ENCODE measurements at regions not wholly inside any gene's neighbourhood (a gene's known extent, or its start where the extent isn't known, plus 50 kb on each side); places are given as distances from the start of the nearest gene placed in this dataset.
A peak's percentile ranks its signal among the peaks of the same experiment; 100 is the strongest.

DNA sequence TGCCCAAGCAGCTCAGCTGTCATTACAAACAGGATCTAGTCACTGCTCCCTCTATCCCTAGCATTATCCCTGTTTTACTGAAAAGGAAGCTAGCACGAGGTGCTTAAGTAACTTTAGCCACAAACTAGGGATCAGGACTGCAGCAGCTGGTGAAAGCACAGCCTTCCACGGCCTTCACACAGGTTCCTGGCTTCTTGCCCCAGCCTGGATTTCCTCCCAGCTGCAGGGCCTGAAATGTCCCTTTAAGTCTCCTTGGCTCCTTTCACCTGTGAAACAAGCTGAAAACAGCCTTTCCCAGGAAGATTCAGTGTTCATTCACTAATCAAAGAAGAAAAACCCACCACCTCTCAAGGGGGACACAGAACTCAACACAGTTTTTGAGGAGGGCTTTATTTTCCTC is 754.5 kb downstream of the DIAPH3 start:
- TF ChIP-seq TCF7 (CRISPR knock-in tag; IDR thresholded peaks at IDR 0.05; ENCODE audit: low read depth) (no peak), ESRRA (CRISPR knock-in tag; IDR thresholded peaks at IDR 0.05; ENCODE audit: borderline replicate concordance) (no peak), FOXJ3 (CRISPR knock-in tag; IDR thresholded peaks at IDR 0.05; ENCODE audit: borderline replicate concordance) (no peak), NR3C1 (CRISPR knock-in tag; conservative IDR thresholded peaks at IDR 0.05; ENCODE audit: low read depth) (no peak), ZNF263 (CRISPR knock-in tag; IDR thresholded peaks at IDR 0.05; ENCODE audit: low read depth) (no peak)
- TF ChIP-seq, protein P1, sequence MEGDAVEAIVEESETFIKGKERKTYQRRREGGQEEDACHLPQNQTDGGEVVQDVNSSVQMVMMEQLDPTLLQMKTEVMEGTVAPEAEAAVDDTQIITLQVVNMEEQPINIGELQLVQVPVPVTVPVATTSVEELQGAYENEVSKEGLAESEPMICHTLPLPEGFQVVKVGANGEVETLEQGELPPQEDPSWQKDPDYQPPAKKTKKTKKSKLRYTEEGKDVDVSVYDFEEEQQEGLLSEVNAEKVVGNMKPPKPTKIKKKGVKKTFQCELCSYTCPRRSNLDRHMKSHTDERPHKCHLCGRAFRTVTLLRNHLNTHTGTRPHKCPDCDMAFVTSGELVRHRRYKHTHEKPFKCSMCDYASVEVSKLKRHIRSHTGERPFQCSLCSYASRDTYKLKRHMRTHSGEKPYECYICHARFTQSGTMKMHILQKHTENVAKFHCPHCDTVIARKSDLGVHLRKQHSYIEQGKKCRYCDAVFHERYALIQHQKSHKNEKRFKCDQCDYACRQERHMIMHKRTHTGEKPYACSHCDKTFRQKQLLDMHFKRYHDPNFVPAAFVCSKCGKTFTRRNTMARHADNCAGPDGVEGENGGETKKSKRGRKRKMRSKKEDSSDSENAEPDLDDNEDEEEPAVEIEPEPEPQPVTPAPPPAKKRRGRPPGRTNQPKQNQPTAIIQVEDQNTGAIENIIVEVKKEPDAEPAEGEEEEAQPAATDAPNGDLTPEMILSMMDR (IDR thresholded peaks at IDR 0.05), result no peak
- TF ChIP-seq, protein P2, sequence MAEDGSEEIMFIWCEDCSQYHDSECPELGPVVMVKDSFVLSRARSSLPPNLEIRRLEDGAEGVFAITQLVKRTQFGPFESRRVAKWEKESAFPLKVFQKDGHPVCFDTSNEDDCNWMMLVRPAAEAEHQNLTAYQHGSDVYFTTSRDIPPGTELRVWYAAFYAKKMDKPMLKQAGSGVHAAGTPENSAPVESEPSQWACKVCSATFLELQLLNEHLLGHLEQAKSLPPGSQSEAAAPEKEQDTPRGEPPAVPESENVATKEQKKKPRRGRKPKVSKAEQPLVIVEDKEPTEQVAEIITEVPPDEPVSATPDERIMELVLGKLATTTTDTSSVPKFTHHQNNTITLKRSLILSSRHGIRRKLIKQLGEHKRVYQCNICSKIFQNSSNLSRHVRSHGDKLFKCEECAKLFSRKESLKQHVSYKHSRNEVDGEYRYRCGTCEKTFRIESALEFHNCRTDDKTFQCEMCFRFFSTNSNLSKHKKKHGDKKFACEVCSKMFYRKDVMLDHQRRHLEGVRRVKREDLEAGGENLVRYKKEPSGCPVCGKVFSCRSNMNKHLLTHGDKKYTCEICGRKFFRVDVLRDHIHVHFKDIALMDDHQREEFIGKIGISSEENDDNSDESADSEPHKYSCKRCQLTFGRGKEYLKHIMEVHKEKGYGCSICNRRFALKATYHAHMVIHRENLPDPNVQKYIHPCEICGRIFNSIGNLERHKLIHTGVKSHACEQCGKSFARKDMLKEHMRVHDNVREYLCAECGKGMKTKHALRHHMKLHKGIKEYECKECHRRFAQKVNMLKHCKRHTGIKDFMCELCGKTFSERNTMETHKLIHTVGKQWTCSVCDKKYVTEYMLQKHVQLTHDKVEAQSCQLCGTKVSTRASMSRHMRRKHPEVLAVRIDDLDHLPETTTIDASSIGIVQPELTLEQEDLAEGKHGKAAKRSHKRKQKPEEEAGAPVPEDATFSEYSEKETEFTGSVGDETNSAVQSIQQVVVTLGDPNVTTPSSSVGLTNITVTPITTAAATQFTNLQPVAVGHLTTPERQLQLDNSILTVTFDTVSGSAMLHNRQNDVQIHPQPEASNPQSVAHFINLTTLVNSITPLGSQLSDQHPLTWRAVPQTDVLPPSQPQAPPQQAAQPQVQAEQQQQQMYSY (CRISPR knock-in tag; IDR thresholded peaks at IDR 0.05), result peak; percentile 47; the same call in 1 of the 2 replicates
- TF ChIP-seq, protein P3, sequence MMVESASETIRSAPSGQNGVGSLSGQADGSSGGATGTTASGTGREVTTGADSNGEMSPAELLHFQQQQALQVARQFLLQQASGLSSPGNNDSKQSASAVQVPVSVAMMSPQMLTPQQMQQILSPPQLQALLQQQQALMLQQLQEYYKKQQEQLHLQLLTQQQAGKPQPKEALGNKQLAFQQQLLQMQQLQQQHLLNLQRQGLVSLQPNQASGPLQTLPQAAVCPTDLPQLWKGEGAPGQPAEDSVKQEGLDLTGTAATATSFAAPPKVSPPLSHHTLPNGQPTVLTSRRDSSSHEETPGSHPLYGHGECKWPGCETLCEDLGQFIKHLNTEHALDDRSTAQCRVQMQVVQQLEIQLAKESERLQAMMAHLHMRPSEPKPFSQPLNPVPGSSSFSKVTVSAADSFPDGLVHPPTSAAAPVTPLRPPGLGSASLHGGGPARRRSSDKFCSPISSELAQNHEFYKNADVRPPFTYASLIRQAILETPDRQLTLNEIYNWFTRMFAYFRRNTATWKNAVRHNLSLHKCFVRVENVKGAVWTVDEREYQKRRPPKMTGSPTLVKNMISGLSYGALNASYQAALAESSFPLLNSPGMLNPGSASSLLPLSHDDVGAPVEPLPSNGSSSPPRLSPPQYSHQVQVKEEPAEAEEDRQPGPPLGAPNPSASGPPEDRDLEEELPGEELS (CRISPR knock-in tag; IDR thresholded peaks at IDR 0.05), result no peak

Data from WTC11 (cell line).